Tibial nerve (tissue), 3 donors: ENCODE measurements at regions not wholly inside any gene's neighbourhood (a gene's known extent, or its start where the extent isn't known, plus 50 kb on each side); places are given as distances from the start of the nearest gene placed in this dataset.

Experiments
- POLR2A ChIP-seq, 2 donors: fragments of 450-650 bp; IDR thresholded peaks; one replicate each; pipeline ENCODE4 v1.6.1; 2017; ENCODE audit warnings: antibody characterized with exemption in 2 of 2, mild to moderate bottlenecking in 2 of 2, moderate library complexity in 2 of 2
- TF ChIP-seq, protein P1 (sequence below), 5 experiments: fragments of 200-600 bp in 3 of 5; fragments of 450-650 bp in 2 of 5; sonication (generic) in 3 of 5; IDR thresholded peaks; one replicate each; pipeline ENCODE4 v1.5.1; 2016 to 2019; ENCODE audit warnings: antibody characterized with exemption in 5 of 5, mild to moderate bottlenecking in 3 of 5, moderate library complexity in 2 of 5

DNA sequence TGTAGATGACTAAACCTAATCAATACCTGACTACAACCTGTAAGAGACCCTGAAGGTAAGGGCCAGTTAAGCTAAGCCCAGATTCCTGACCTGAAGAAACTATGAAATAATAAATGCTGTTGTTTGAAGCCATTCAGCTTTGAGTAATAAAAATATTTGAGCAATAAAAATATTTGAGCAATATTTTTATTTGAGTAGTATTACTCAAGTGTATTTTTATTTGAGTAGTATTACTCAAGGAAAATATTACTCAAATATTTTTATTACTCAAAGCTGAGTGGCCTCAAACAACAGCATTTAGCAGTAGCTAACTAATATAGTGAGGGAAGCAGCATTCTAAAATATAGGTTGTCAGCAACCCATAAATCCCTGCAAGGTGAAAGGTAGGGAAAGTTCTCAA is 143.8 kb upstream of the RARB start:
- TF ChIP-seq POLR2A (IDR thresholded peaks at IDR 0.05), result no peak
- TF ChIP-seq, protein P1, sequence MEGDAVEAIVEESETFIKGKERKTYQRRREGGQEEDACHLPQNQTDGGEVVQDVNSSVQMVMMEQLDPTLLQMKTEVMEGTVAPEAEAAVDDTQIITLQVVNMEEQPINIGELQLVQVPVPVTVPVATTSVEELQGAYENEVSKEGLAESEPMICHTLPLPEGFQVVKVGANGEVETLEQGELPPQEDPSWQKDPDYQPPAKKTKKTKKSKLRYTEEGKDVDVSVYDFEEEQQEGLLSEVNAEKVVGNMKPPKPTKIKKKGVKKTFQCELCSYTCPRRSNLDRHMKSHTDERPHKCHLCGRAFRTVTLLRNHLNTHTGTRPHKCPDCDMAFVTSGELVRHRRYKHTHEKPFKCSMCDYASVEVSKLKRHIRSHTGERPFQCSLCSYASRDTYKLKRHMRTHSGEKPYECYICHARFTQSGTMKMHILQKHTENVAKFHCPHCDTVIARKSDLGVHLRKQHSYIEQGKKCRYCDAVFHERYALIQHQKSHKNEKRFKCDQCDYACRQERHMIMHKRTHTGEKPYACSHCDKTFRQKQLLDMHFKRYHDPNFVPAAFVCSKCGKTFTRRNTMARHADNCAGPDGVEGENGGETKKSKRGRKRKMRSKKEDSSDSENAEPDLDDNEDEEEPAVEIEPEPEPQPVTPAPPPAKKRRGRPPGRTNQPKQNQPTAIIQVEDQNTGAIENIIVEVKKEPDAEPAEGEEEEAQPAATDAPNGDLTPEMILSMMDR (IDR thresholded peaks at IDR 0.05), result no peak
